ENCODE measurements at regions not wholly inside any gene's neighbourhood (a gene's known extent, or its start where the extent isn't known, plus 50 kb on each side); places are given as distances from the start of the nearest gene placed in this dataset.

DNA sequence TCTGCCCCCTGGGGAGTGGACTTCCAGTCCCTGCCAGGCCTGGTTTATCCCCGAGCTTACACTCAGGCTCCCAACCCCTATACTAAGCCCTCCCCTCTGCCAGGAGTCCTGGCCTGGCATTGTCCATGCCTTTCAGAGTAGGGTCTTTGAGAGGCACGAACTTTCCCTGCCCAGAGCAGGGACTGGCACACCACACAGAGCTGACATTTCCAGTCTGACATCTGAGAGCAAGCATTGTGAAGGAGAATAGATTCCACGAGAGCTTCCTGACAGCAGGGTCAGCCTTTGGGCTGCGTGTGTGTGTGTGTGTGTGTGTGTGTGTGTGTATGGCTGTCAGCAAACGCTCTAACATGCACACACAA, 59.5 kb upstream of the LAPTM5 start:
- TF ChIP-seq, protein P1, sequence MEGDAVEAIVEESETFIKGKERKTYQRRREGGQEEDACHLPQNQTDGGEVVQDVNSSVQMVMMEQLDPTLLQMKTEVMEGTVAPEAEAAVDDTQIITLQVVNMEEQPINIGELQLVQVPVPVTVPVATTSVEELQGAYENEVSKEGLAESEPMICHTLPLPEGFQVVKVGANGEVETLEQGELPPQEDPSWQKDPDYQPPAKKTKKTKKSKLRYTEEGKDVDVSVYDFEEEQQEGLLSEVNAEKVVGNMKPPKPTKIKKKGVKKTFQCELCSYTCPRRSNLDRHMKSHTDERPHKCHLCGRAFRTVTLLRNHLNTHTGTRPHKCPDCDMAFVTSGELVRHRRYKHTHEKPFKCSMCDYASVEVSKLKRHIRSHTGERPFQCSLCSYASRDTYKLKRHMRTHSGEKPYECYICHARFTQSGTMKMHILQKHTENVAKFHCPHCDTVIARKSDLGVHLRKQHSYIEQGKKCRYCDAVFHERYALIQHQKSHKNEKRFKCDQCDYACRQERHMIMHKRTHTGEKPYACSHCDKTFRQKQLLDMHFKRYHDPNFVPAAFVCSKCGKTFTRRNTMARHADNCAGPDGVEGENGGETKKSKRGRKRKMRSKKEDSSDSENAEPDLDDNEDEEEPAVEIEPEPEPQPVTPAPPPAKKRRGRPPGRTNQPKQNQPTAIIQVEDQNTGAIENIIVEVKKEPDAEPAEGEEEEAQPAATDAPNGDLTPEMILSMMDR (IDR thresholded peaks at IDR 0.05; ENCODE audit: insufficient read depth, low read length): no peak
- TF ChIP-seq, protein P2, sequence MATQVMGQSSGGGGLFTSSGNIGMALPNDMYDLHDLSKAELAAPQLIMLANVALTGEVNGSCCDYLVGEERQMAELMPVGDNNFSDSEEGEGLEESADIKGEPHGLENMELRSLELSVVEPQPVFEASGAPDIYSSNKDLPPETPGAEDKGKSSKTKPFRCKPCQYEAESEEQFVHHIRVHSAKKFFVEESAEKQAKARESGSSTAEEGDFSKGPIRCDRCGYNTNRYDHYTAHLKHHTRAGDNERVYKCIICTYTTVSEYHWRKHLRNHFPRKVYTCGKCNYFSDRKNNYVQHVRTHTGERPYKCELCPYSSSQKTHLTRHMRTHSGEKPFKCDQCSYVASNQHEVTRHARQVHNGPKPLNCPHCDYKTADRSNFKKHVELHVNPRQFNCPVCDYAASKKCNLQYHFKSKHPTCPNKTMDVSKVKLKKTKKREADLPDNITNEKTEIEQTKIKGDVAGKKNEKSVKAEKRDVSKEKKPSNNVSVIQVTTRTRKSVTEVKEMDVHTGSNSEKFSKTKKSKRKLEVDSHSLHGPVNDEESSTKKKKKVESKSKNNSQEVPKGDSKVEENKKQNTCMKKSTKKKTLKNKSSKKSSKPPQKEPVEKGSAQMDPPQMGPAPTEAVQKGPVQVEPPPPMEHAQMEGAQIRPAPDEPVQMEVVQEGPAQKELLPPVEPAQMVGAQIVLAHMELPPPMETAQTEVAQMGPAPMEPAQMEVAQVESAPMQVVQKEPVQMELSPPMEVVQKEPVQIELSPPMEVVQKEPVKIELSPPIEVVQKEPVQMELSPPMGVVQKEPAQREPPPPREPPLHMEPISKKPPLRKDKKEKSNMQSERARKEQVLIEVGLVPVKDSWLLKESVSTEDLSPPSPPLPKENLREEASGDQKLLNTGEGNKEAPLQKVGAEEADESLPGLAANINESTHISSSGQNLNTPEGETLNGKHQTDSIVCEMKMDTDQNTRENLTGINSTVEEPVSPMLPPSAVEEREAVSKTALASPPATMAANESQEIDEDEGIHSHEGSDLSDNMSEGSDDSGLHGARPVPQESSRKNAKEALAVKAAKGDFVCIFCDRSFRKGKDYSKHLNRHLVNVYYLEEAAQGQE (IDR thresholded peaks at IDR 0.05; ENCODE audit: insufficient replicate concordance, low read depth): no peak
- TF ChIP-seq GABPA (IDR thresholded peaks at IDR 0.05; ENCODE audit: low read depth) (no peak), POLR2AphosphoS5 (IDR thresholded peaks at IDR 0.05; ENCODE audit: low read depth) (no peak), SPI1 (IDR thresholded peaks at IDR 0.05; ENCODE audit: borderline replicate concordance, low read depth) (no peak)
